ENCODE measurements at regions not wholly inside any gene's neighbourhood (a gene's known extent, or its start where the extent isn't known, plus 50 kb on each side); places are given as distances from the start of the nearest gene placed in this dataset.
"Not testable (repeated sequence)": the region's sequence is repeated elsewhere in the genome, so short reads cannot be mapped to it uniquely, and the experiment has no call there.

GRCh38 chr7:149930374-149931068 is 56.8 kb downstream of the ATP6V0E2 start:
- not testable (repeated sequence) for H3K27me3 Mint-ChIP-seq; H3K27ac Mint-ChIP-seq; ATAC-seq (ENCODE audit: low read depth); DNase-seq (ENCODE audit: low spot score in 2 of 2); H3K36me3 Mint-ChIP-seq; H3K4me3 Mint-ChIP-seq; H3K4me1 Mint-ChIP-seq; H3K9me3 Mint-ChIP-seq

- DNase-seq (ENCODE audit: low spot score in 2 of 2); H3K27me3 Mint-ChIP-seq; ATAC-seq (ENCODE audit: low read depth); H3K36me3 Mint-ChIP-seq; H3K4me3 Mint-ChIP-seq; H3K27ac Mint-ChIP-seq; H3K4me1 Mint-ChIP-seq; H3K9me3 Mint-ChIP-seq: not testable (repeated sequence)
These were observed 60.0 kb downstream of the ATP6V0E2 start for GRCh38 chr7:149933776-149934175.

- H3K27me3 Mint-ChIP-seq; H3K9me3 Mint-ChIP-seq; H3K36me3 Mint-ChIP-seq; ATAC-seq (ENCODE audit: low read depth); DNase-seq (ENCODE audit: low spot score in 2 of 2); H3K4me1 Mint-ChIP-seq; H3K4me3 Mint-ChIP-seq; H3K27ac Mint-ChIP-seq: not testable (repeated sequence)
These were observed 73.6 kb downstream of the ATP6V0E2 start for GRCh38 chr7:149947346-149947745.

GRCh38 chr7:149948444-149948843 is 74.7 kb downstream of the ATP6V0E2 start:
- not testable (repeated sequence) for ATAC-seq (ENCODE audit: low read depth); H3K27ac Mint-ChIP-seq; DNase-seq (ENCODE audit: low spot score in 2 of 2); H3K36me3 Mint-ChIP-seq; H3K4me1 Mint-ChIP-seq; H3K9me3 Mint-ChIP-seq; H3K4me3 Mint-ChIP-seq
- peaks cover 11% of the 10 kb centered on the region for H3K27me3 Mint-ChIP-seq

GRCh38 chr7:149949863-149950577 is 76.3 kb downstream of the ATP6V0E2 start:
- H3K27ac Mint-ChIP-seq; H3K36me3 Mint-ChIP-seq; H3K4me3 Mint-ChIP-seq; DNase-seq (ENCODE audit: low spot score in 2 of 2); H3K4me1 Mint-ChIP-seq; ATAC-seq (ENCODE audit: low read depth); H3K9me3 Mint-ChIP-seq; H3K27me3 Mint-ChIP-seq: not testable (repeated sequence)

- DNase-seq (ENCODE audit: low spot score in 2 of 2); ATAC-seq (ENCODE audit: low read depth); H3K4me1 Mint-ChIP-seq; H3K4me3 Mint-ChIP-seq; H3K27ac Mint-ChIP-seq; H3K27me3 Mint-ChIP-seq; H3K36me3 Mint-ChIP-seq; H3K9me3 Mint-ChIP-seq: not testable (repeated sequence)
These were observed 76.8 kb downstream of the ATP6V0E2 start for GRCh38 chr7:149950578-149950924.

GRCh38 chr7:149951579-149951978 is 77.8 kb downstream of the ATP6V0E2 start:
- not testable (repeated sequence) for DNase-seq (ENCODE audit: low spot score in 2 of 2); H3K4me3 Mint-ChIP-seq; H3K27ac Mint-ChIP-seq; ATAC-seq (ENCODE audit: low read depth); H3K27me3 Mint-ChIP-seq; H3K4me1 Mint-ChIP-seq; H3K9me3 Mint-ChIP-seq; H3K36me3 Mint-ChIP-seq

- not testable (repeated sequence) for H3K4me1 Mint-ChIP-seq; H3K36me3 Mint-ChIP-seq; H3K27ac Mint-ChIP-seq; DNase-seq (ENCODE audit: low spot score in 2 of 2); H3K4me3 Mint-ChIP-seq; H3K27me3 Mint-ChIP-seq; ATAC-seq (ENCODE audit: low read depth)
- peaks cover 10% of the 10 kb centered on the region for H3K9me3 Mint-ChIP-seq
These were observed 85.1 kb downstream of the ATP6V0E2 start for GRCh38 chr7:149958880-149959279.

GRCh38 chr7:149960863-149961262 is 87.1 kb downstream of the ATP6V0E2 start:
- not testable (repeated sequence) for H3K4me1 Mint-ChIP-seq; H3K36me3 Mint-ChIP-seq; H3K4me3 Mint-ChIP-seq; H3K27me3 Mint-ChIP-seq; DNase-seq (ENCODE audit: low spot score in 2 of 2)
- Mint-ChIP-seq H3K27ac (peak overlapping the region; percentile 86), H3K9me3 (peaks cover 10% of the 10 kb centered on the region)
- peak; percentile 38 for ATAC-seq (ENCODE audit: low read depth)

- H3K27me3 Mint-ChIP-seq; H3K4me3 Mint-ChIP-seq; H3K27ac Mint-ChIP-seq; DNase-seq (ENCODE audit: low spot score in 2 of 2); H3K36me3 Mint-ChIP-seq; H3K4me1 Mint-ChIP-seq: not testable (repeated sequence)
- H3K9me3 Mint-ChIP-seq = peaks cover 10% of the 10 kb centered on the region
- ATAC-seq (ENCODE audit: low read depth) = peak; percentile 26
These were observed 88.1 kb downstream of the ATP6V0E2 start for GRCh38 chr7:149961878-149962277.

- not testable (repeated sequence) for H3K4me3 Mint-ChIP-seq; H3K27ac Mint-ChIP-seq; H3K36me3 Mint-ChIP-seq; DNase-seq (ENCODE audit: low spot score in 2 of 2); H3K27me3 Mint-ChIP-seq; ATAC-seq (ENCODE audit: low read depth); H3K4me1 Mint-ChIP-seq
- H3K9me3 Mint-ChIP-seq = peaks cover 10% of the 10 kb centered on the region
These were observed 89.0 kb downstream of the ATP6V0E2 start for GRCh38 chr7:149962685-149963319.

- not testable (repeated sequence) for DNase-seq (ENCODE audit: low spot score in 2 of 2); H3K4me3 Mint-ChIP-seq; H3K4me1 Mint-ChIP-seq; H3K27me3 Mint-ChIP-seq; H3K27ac Mint-ChIP-seq; ATAC-seq (ENCODE audit: low read depth); H3K36me3 Mint-ChIP-seq
- peaks cover 10% of the 10 kb centered on the region for H3K9me3 Mint-ChIP-seq
These were observed 90.2 kb downstream of the ATP6V0E2 start for GRCh38 chr7:149963985-149964384.

- H3K36me3 Mint-ChIP-seq; ATAC-seq (ENCODE audit: low read depth); H3K4me3 Mint-ChIP-seq; H3K4me1 Mint-ChIP-seq; DNase-seq (ENCODE audit: low spot score in 2 of 2); H3K9me3 Mint-ChIP-seq; H3K27me3 Mint-ChIP-seq; H3K27ac Mint-ChIP-seq: not testable (repeated sequence)
These were observed 92.7 kb downstream of the ATP6V0E2 start for GRCh38 chr7:149966444-149966843.

- not testable (repeated sequence) for H3K27ac Mint-ChIP-seq; H3K9me3 Mint-ChIP-seq; ATAC-seq (ENCODE audit: low read depth); H3K36me3 Mint-ChIP-seq; H3K4me1 Mint-ChIP-seq; H3K4me3 Mint-ChIP-seq; DNase-seq (ENCODE audit: low spot score in 2 of 2)
- peaks cover 20% of the 10 kb centered on the region for H3K27me3 Mint-ChIP-seq
These were observed 99.2 kb downstream of the ATP6V0E2 start for GRCh38 chr7:149972977-149973376.
